ENCODE measurements at regions not wholly inside any gene's neighbourhood (a gene's known extent, or its start where the extent isn't known, plus 50 kb on each side); places are given as distances from the start of the nearest gene placed in this dataset.
"Not testable (repeated sequence)": the region's sequence is repeated elsewhere in the genome, so short reads cannot be mapped to it uniquely, and the experiment has no call there.

GRCh38 chr1:29690156-29690555 lies 453.8 kb downstream of the PTPRU start:
- no peak for DNase-seq (ENCODE audit: low read depth, low spot score)

DNA sequence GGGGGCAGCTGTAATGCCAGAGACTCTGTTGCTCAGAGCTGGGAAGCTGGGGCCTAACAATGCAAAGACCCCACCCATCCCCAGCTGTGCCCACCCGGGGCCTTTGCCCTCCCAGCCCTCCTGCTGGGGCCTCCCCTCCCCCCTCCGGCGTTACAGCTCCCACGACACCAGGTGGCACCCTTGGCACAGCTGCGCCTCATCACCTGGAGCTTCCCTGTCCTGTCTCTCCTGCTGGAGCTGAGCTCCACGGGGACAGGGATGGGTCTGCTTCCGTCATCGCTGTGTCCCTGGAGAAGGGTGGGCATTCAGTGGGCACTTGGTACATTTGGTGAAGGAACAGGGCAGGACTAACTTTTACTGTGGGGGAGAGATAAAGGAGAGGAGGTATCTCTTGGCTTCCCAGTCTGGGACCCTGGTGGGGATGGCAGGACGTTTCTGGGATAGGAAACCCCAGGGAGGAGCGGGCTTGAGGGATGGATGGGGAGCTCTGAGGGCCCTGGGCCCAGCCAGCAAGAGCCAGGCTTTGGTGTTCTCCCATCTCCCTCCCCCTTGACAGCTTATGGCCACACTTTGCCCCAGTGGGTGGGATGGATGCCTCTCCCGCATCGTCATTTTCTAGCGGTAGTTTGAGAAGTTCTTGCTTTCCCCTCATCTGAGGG lies 453.2 kb downstream of the PTPRU start:
- DNase-seq (ENCODE audit: low read depth, low spot score), result no peak

DNA sequence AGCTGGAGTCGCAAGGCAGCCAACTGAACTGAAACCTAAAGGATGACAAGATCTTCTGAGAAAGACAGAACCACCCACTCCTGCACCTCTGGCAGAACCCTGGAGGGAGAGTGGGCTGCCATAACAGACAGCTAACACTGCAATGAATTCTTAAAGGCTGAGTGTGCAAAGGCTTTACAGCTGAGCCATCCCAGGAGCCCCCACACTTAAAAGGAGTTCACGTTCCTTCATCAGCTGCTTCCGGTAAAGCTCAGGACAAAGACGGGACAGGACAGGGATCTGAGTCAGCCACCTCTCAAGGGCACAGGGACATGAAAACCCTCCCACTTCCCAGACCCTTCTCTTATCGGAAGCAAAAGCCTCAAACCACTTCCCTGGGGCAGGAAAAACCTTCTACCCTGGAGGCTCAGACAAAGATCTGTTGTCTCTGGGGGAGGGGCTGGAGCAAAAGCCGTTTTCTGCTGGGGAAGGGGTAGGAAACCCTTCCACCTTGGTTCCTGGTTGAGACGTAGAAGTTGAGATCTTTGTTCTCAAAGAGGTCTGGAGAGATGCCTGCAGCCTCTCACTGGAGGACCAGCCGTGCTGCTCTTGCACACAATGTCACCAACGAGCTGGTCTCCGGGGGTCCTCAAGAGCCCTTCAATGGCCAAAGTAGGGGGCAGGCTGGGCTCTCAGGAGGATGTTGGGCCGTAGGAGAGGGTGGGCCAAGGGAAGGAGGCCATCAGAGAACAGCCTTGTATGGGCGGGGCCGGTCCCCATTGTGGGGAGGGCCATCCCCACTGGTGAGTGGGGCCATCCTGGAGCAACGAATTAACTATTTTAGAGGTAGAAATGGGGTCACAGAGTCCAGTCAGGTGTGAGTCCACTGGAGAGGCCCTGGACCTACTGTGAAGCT lies 452.4 kb downstream of the PTPRU start:
- DNase-seq (ENCODE audit: low read depth, low spot score), result no peak

DNA sequence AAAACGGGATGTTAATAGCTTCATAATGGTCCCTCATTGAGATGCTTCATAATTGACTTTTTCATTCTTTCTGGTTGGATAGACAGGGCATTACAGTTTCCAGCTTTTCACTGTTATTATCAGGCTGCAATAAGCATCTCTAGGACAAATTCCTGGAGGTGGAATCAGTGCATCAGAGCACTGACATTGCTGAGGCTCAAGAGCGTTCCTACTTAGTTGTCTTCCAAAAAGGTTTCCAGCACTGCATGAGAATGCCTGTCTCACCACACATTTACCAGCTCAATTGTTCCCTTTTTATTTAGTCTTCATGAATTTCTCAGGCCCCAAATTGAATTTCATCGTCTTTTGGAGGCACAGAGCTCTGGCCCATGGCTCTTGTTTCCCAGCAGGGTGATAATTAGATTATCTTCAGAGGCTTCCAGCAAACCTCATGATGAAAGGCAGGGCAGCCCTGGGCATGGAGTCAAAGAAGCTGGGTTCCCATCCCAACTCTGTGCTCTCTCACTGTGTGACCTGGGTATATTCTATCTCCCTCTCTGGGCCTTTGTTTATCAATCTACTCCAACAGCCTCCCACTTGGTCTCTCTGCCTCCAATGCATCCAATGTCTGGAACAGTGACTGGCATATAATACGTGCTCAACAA lies 451.4 kb downstream of the PTPRU start:
- no peak for DNase-seq (ENCODE audit: low read depth, low spot score)

DNA sequence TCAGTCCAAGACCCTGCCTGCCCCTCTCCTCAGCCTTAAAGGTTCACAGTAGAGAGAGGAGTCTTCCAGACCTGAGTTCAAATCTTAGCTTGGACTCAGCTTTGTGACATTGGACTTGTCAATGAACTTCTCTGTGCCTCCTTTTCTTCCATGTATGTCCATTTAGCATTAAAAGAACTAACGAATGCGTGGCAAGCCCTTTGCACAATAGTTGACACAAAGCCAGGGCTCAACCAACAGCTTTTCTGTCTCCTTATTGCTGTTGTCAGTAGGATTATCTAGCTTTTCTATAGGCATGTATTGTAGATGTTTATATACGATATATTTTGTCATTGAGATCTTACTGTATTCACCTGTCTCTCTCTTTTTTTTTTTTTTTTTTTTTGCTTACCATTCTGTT lies 450.8 kb downstream of the PTPRU start:
- DNase-seq (ENCODE audit: low read depth, low spot score), result no peak

DNA sequence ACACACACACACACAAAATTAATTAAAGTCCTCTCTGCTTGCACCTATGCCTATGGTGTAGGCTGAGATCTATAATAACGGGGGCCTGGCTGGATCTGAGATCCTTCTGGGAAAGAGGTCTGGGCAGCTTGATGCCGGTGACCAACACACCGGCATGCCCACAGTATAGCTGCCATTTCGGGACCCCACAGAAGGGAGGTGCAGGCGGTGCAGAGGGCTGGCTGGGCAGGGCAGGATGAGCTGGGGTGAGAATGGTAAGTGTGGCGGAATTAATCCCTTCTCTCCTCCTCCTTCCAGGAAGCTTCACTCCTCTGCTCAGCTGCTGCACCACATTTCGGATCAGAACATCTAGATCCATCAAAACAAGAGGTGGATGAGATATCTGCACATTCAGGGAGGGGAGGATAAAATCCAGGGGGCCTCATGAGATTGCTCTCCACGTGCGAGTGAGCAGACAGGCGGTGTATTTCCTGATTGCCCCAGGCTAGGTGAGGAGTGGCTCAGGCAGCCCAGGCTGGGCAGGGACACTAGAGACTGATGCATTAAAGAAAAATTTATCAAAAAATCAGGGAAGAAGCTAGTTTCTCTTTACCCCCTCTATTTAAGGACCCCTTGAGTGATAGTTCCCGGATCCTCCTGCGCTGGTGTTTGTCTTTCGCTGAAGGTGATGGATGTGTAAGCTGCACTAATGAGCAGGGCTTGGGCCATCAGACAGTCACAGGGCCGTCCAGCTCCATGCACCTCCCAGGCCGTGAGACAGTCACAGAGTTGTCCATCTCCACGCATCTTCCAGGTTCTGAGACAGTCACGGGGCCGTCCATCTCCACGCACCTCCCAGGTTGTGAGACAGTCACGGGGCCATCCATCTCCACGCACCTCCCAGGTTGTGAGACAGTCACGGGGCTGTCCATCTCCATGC lies 449.9 kb downstream of the PTPRU start:
- DNase-seq (ENCODE audit: low read depth, low spot score), result no peak

DNA sequence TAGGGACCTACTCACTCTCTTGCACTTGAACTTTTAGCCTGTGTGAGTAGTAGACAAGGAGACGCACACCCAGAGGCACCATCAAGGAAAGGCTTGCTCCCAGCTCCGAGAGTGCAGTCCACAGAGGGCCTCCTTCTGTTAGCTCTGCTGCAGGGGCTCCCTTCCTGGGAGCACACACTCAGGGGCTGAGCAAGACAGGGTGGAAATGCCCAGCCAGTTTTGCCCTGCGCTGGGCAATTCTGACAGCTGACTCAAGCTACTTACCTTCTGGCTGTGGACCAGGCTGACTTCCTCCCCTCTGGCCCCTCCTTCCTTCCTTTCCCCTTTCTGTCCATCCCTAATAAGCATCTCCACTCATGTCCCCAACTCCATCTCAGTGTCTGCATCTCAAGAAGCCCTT lies 449.1 kb downstream of the PTPRU start:
- no peak for DNase-seq (ENCODE audit: low read depth, low spot score)

- DNase-seq (ENCODE audit: low read depth, low spot score), result no peak
Measured at GRCh38 chr1:29684141-29684540, 447.8 kb downstream of the PTPRU start.

- no peak for DNase-seq (ENCODE audit: low read depth, low spot score)
Measured at GRCh38 chr1:29683472-29683871, 447.1 kb downstream of the PTPRU start.

GRCh38 chr1:29682919-29683295 lies 446.6 kb downstream of the PTPRU start:
- no peak for DNase-seq (ENCODE audit: low read depth, low spot score)

DNA sequence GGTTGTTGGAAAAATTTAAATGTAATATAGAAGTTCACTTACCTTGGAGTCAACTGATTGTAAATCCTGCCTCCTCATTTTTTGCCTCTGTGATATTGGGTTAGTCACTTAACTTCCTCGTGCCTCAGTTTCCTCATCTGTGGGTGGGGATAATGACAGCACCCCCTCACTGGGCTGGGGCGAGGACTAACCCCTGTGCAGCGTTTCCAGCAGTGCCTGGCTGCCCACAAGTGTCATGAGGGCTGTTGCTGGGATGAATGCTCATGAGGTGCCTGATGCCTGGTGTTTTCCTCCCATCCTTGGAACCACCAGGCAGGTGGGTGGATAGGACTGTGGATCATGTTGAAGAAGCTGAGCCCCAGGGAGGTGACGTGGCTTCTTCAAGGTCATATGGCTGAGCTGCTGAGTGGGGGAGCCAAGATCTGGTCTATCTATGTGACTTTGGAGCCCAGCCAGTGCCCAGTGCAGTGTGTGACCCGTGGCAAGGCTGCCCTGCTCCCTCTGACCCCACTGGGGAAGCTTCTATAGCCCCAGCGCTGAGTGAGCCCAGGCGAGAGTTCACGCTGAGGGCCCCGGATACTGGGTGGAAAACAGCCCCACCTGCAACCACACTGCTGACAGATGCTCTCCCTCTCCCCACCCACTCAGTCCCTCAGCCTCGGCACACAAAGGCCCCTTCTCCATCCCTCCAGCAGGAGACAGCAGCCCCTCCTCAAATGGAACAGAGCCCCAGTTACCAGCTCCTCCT lies 446.0 kb downstream of the PTPRU start:
- DNase-seq (ENCODE audit: low read depth, low spot score), result no peak

DNA sequence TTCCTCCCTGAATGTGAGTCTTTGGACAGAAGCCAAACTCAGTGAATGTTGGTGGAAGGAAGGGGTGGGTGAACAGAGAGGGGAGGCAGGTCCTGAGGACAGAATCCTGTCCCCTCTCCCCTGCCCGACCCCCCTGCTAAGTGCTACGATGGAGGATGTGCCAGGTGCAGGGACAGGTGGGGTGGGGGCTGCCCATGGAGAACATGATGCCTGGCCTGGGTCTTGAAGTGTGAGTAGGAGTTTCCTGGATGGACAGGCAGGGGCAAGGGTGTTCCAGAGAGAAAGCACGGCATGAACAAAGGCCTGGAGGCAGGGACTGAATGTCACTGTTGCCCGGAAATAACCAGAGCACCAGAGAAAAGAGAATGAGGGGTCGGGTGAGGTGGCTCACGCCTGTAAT lies 445.1 kb downstream of the PTPRU start:
- not testable (repeated sequence) for DNase-seq (ENCODE audit: low read depth, low spot score)

- DNase-seq (ENCODE audit: low read depth, low spot score), result no peak
Measured at GRCh38 chr1:29679828-29680558, 443.7 kb downstream of the PTPRU start.

DNA sequence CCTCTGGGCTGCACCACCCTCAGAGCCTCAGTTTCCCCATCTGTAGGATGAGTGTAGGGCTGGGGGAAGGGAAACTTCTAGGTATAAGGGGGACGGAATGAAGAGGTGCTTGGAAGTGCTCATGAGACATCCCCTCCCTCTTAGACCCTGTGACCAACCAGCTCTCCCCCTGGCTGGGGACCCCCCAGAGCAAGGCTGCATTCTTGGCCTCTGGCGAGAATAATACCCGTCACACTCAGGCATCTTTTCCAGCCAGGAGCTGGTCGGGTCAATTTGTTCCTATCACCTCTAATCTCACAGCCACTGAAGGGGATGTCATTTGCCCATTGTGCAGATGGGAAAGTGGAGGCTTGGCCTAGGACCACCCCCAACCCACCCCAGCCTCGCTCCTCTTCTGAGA lies 443.0 kb downstream of the PTPRU start:
- DNase-seq (ENCODE audit: low read depth, low spot score), result no peak

- no peak for DNase-seq (ENCODE audit: low read depth, low spot score)
Measured at GRCh38 chr1:29677028-29678024, 441.0 kb downstream of the PTPRU start.

DNA sequence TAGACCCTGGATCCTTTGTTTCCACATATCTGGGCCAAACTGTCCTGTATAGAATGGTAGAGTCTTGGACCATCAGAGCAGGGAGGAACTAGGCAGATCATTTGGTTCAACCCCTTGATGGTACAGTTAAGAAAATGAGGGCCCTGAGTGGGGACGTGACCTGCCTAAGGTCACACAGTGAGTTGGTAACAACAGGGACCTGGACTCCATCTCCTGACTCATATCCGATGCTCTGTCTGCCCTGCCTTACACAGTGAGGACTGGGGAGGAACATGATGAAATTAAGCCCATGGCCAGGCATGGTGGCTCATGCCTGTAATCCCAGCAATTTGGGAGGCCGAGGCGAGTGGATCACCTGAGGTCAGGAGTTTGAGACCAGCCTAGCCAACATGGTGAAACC lies 440.2 kb downstream of the PTPRU start:
- DNase-seq (ENCODE audit: low read depth, low spot score), result no peak

GRCh38 chr1:29675481-29676263 lies 439.4 kb downstream of the PTPRU start:
- no peak for DNase-seq (ENCODE audit: low read depth, low spot score)

Measured in iPS DF 19.7 (cell line).